HepG2 (cell line): ENCODE measurements at regions not wholly inside any gene's neighbourhood (a gene's known extent, or its start where the extent isn't known, plus 50 kb on each side); places are given as distances from the start of the nearest gene placed in this dataset.
A peak's percentile ranks its signal among the peaks of the same experiment; 100 is the strongest.

ENCODE experiments used
- ATAC-seq: fragments of 200-7000 bp; cut with Tn5 transposase; 3 replicates; pipeline ENCODE4 v1.9.1; 2020; ENCODE audit warnings: mild to moderate bottlenecking, moderate library complexity
- BruUV-seq: library from RNA; stranded (reverse); fragments of 400-500 nt; replicated peaks from 2 replicates; lab custom pipeline; 2021; lab: Mats Ljungman, UMichigan
- CTCF ChIA-PET: fragments of 300-600 bp; formaldehyde crosslinking; extraction: SDS; loops from one replicate; lab custom pipeline; 2021; ENCODE audit warnings: low total read pairs, inconsistent platforms, low intra/inter-chr PET ratio; lab: Yijun Ruan, JAX
- POLR2A ChIA-PET: fragments of 350-600 bp; sonication (Branson Sonifier 250); formaldehyde crosslinking; loops from one replicate; lab custom pipeline; 2020; ENCODE audit warnings: antibody characterized with exemption, inconsistent platforms; lab: Yijun Ruan, JAX
- DNase-seq: peaks from one replicate; pipeline ENCODE4 v3.0.0-alpha.2; 2015; ENCODE audit warnings: low spot score
- FAIRE-seq: peaks from 3 replicates; lab custom pipeline; 2011; peaks lifted over from hg19 to GRCh38; lab: Jason Lieb, UNC
- H2AFZ ChIP-seq: one replicate; pipeline ENCODE4 v1.6.1; 2011; ENCODE audit warnings: low read length, inconsistent platforms
- H3K27ac ChIP-seq: fragments of 300-600 bp; 3 replicates; pipeline ENCODE4 v1.8.0; 2011; ENCODE audit warnings: mixed run types, mild to moderate bottlenecking, mixed read lengths, low read length, inconsistent platforms; ENCODE audit not compliant: insufficient read depth; ENCODE audit errors: extremely low read length
- H3K27me3 ChIP-seq, 2 experiments: fragments of 200-600 bp in 1 of 2; 2 replicates in 1 of 2; 3 replicates in 1 of 2; pipeline versions ENCODE4 v1.6.0 to v1.8.0; 2011; ENCODE audit warnings: low read length in 2 of 2, mild to moderate bottlenecking in 2 of 2, moderate library complexity in 2 of 2, inconsistent platforms in 1 of 2; ENCODE audit not compliant: insufficient read depth in 2 of 2, control insufficient read depth in 1 of 2
- H3K36me3 ChIP-seq, 2 experiments: fragments of 200-600 bp in 1 of 2; replicated peaks in 1 of 2; 2 replicates in 1 of 2; 3 replicates in 1 of 2; pipeline versions ENCODE4 v1.5.1 to v1.8.0; 2011; ENCODE audit warnings: low read length in 2 of 2, inconsistent platforms in 1 of 2; ENCODE audit not compliant: insufficient read depth in 2 of 2, control insufficient read depth in 1 of 2
- H3K4me1 ChIP-seq: 2 replicates; pipeline ENCODE4 v1.5.1; 2012; ENCODE audit warnings: low read length, inconsistent platforms; ENCODE audit not compliant: insufficient read depth
- H3K4me2 ChIP-seq: 2 replicates; pipeline ENCODE4 v1.6.0; 2011; ENCODE audit warnings: low read depth, low read length, inconsistent platforms
- H3K4me3 ChIP-seq, 3 experiments: fragments of 200-600 bp in 1 of 3; sonication (generic), shearing (Covaris generic) in 1 of 3; replicated peaks in 1 of 3; 2 replicates each; pipeline ENCODE4 v1.5.1; 2011 to 2016; ENCODE audit warnings: low read length in 3 of 3, inconsistent platforms in 2 of 3, low read depth in 2 of 3, mild to moderate bottlenecking in 2 of 3, control low read depth in 1 of 3, mixed read lengths in 1 of 3; ENCODE audit not compliant: insufficient read depth in 1 of 3
- H3K79me2 ChIP-seq: one replicate; pipeline ENCODE4 v1.6.1; 2011; ENCODE audit warnings: low read length, inconsistent platforms; ENCODE audit not compliant: insufficient read depth
- H3K9ac ChIP-seq: 2 replicates; pipeline ENCODE4 v1.6.0; 2011; ENCODE audit warnings: mild to moderate bottlenecking, low read depth, low read length, inconsistent platforms; ENCODE audit not compliant: insufficient read depth
- H3K9me3 ChIP-seq: 2 replicates; pipeline ENCODE4 v1.5.1; 2012; ENCODE audit warnings: mild to moderate bottlenecking, low read length
- H4K20me1 ChIP-seq: 2 replicates; pipeline ENCODE4 v1.6.0; 2011; ENCODE audit warnings: inconsistent platforms, mild to moderate bottlenecking, low read length, moderate library complexity; ENCODE audit not compliant: insufficient read depth
- HNRNPH1 ChIP-seq: fragments of 200-400 bp; formaldehyde crosslinking; optimal IDR thresholded peaks from 2 replicates; pipeline ENCODE3; 2017; ENCODE audit warnings: mild to moderate bottlenecking, low read depth, low read length
- KAT7 ChIP-seq: IDR thresholded peaks from 2 replicates; pipeline ENCODE4 v1.6.1; 2018; ENCODE audit warnings: borderline replicate concordance, missing compliant biosample characterization
- KDM6A ChIP-seq: IDR thresholded peaks from 2 replicates; pipeline ENCODE4 v1.6.1; 2016; ENCODE audit warnings: low read depth
- MAFF ChIP-seq: IDR thresholded peaks from 2 replicates; pipeline ENCODE4 v1.6.1; 2011; ENCODE audit warnings: low read depth, low read length, improper control_type of control experiment
- ONECUT2 ChIP-seq: sonication (generic); formaldehyde crosslinking; IDR thresholded peaks from 2 replicates; pipeline ENCODE4 v1.4.0; 2020; ENCODE audit warnings: missing genetic modification reagents
- POLR2AphosphoS5 ChIP-seq: IDR thresholded peaks from 2 replicates; pipeline ENCODE4 v1.6.1; 2012; ENCODE audit warnings: low read depth, low read length
- RFXAP ChIP-seq: sonication (generic); formaldehyde crosslinking; IDR thresholded peaks from 2 replicates; pipeline ENCODE4 v1.4.0; 2020; ENCODE audit warnings: missing genetic modification reagents, borderline replicate concordance
- SCMH1 ChIP-seq: sonication (generic); formaldehyde crosslinking; IDR thresholded peaks from 2 replicates; pipeline ENCODE4 v1.9.0; 2021; ENCODE audit warnings: missing genetic modification reagents, mild to moderate bottlenecking, borderline replicate concordance
- SRSF1 ChIP-seq: fragments of 200-400 bp; formaldehyde crosslinking; optimal IDR thresholded peaks from 2 replicates; pipeline ENCODE3; 2017; ENCODE audit warnings: mild to moderate bottlenecking, low read depth, low read length, moderate library complexity
- TAF1 ChIP-seq: sonication (generic); formaldehyde crosslinking; IDR thresholded peaks from 2 replicates; pipeline ENCODE4 v1.4.0; 2020; ENCODE audit warnings: missing genetic modification reagents
- ZBTB39 ChIP-seq: sonication (generic); formaldehyde crosslinking; IDR thresholded peaks from 2 replicates; pipeline ENCODE4 v1.5.0; 2020; ENCODE audit warnings: missing genetic modification reagents
- ZBTB7B ChIP-seq: sonication (generic); formaldehyde crosslinking; IDR thresholded peaks from 2 replicates; pipeline ENCODE4 v1.4.0; 2020; ENCODE audit warnings: missing genetic modification reagents
- ZNF264 ChIP-seq: sonication (generic); formaldehyde crosslinking; IDR thresholded peaks from 2 replicates; pipeline ENCODE4 v1.4.0; 2020; ENCODE audit warnings: missing genetic modification reagents
- ZNF350 ChIP-seq: sonication (generic); formaldehyde crosslinking; IDR thresholded peaks from 2 replicates; pipeline ENCODE4 v1.4.0; 2020; ENCODE audit warnings: mild to moderate bottlenecking, low read depth, missing genetic modification reagents, borderline replicate concordance
- ZNF713 ChIP-seq: sonication (generic); formaldehyde crosslinking; IDR thresholded peaks from 2 replicates; pipeline ENCODE4 v1.4.0; 2020; ENCODE audit warnings: mild to moderate bottlenecking, missing genetic modification reagents
- ZNF773 ChIP-seq: sonication (generic); formaldehyde crosslinking; IDR thresholded peaks from 2 replicates; pipeline ENCODE4 v1.4.0; 2020; ENCODE audit warnings: missing genetic modification reagents, borderline replicate concordance
- WGBS: methylation state at CpG from one replicate; pipeline ENCODE4 v1.1.6; 2017; ENCODE audit warnings: low lambda C conversion rate; 5-methylcytosine and 5-hydroxymethylcytosine counted together
- in situ Hi-C: cut with HindIII; loops from 2 replicates; pipeline ENCODE4 v1.10.0; 2017; ENCODE audit warnings: low pct_unique_long_range_greater_than_20kb; ENCODE audit not compliant: extremely low pct_ligation_motif_present
- intact Hi-C: fragments of 100-400 bp; cut with micrococcal nuclease; formaldehyde crosslinking; loops from one replicate; pipeline ENCODE4 v1.10.0; 2022; ENCODE audit not compliant: unreplicated experiment
- TF ChIP-seq, protein P1 (sequence below): sonication (generic); formaldehyde crosslinking; IDR thresholded peaks from 2 replicates; pipeline ENCODE4 v1.5.0; 2020; ENCODE audit warnings: missing genetic modification reagents
- TF ChIP-seq, protein P2 (sequence below), 2 experiments: sonication (generic) in 1 of 2; formaldehyde crosslinking in 1 of 2; IDR thresholded peaks; 2 replicates each; pipeline versions ENCODE4 v1.4.0 to v1.6.1; 2018 to 2020; ENCODE audit warnings: missing genetic modification reagents in 2 of 2, borderline replicate concordance in 1 of 2, low read depth in 1 of 2, mild to moderate bottlenecking in 1 of 2, missing biosample characterization in 1 of 2

DNA sequence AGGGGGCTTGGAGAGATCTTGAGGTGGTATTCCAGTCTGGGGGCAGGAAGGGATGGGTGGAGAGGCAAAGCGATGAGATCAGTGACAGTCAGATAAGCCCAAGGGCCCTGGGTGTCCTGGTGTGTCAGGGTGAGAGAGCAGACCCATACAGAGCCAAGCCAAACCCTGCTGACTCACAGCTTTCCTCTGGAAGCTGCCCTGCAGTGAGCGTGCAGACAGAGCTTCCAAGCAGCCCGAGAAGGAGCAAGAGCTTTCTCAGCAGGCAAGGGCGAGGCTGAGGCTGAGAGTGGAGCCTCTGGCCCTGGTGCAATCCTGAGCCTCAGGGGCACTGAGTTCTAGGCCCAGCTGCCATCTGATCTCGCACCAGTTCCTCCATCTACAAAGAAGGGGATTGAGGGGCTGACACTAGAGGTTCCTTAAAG is 91.1 kb upstream of the HIVEP1 start:
- no peaks in the 10 kb centered on the region; a peak in 1 of 5 replicates for H3K27me3 ChIP-seq
- ATAC-seq (peak; percentile 56; the same call in 2 of the 3 replicates), DNase-seq (no peak), FAIRE-seq (no peak)
- TF ChIP-seq MAFF = no peak
- no peak for TF ChIP-seq ONECUT2 (CRISPR knock-in tag)
- no peak for TF ChIP-seq SCMH1
- TF ChIP-seq ZNF713 (CRISPR knock-in tag) = no peak
- TF ChIP-seq, protein P1, sequence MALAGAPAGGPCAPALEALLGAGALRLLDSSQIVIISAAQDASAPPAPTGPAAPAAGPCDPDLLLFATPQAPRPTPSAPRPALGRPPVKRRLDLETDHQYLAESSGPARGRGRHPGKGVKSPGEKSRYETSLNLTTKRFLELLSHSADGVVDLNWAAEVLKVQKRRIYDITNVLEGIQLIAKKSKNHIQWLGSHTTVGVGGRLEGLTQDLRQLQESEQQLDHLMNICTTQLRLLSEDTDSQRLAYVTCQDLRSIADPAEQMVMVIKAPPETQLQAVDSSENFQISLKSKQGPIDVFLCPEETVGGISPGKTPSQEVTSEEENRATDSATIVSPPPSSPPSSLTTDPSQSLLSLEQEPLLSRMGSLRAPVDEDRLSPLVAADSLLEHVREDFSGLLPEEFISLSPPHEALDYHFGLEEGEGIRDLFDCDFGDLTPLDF (CRISPR knock-in tag) = no peak
- TF ChIP-seq TAF1 (CRISPR knock-in tag) = no peak
- TF ChIP-seq KAT7 (CRISPR knock-in tag) = no peak
- no peak for TF ChIP-seq ZNF350
- TF ChIP-seq ZBTB39 (CRISPR knock-in tag) = no peak
- TF ChIP-seq, protein P2, sequence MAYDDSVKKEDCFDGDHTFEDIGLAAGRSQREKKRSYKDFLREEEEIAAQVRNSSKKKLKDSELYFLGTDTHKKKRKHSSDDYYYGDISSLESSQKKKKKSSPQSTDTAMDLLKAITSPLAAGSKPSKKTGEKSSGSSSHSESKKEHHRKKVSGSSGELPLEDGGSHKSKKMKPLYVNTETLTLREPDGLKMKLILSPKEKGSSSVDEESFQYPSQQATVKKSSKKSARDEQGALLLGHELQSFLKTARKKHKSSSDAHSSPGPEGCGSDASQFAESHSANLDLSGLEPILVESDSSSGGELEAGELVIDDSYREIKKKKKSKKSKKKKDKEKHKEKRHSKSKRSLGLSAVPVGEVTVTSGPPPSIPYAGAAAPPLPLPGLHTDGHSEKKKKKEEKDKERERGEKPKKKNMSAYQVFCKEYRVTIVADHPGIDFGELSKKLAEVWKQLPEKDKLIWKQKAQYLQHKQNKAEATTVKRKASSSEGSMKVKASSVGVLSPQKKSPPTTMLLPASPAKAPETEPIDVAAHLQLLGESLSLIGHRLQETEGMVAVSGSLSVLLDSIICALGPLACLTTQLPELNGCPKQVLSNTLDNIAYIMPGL (CRISPR knock-in tag; IDR thresholded peaks at IDR 0.05; ENCODE audit: borderline replicate concordance in 1 of 2, low read depth in 1 of 2) = no peak
- no peak for TF ChIP-seq SRSF1
- TF ChIP-seq HNRNPH1 = no peak
- TF ChIP-seq RFXAP (CRISPR knock-in tag) = no peak
- TF ChIP-seq POLR2AphosphoS5 = no peak
- TF ChIP-seq ZNF773 (CRISPR knock-in tag) = no peak
- TF ChIP-seq ZBTB7B (CRISPR knock-in tag) = no peak
- no peak for TF ChIP-seq ZNF264 (CRISPR knock-in tag)
- TF ChIP-seq KDM6A (CRISPR knock-in tag) = no peak
- no TSS peak for BruUV-seq
- in situ Hi-C loops = no loop called here
- H2AFZ ChIP-seq = no peak overlapping the region
- H3K9me3 ChIP-seq = no peaks in the 10 kb centered on the region
- no peaks in the 10 kb centered on the region for H3K36me3 ChIP-seq
- intact Hi-C loops = no loop called here
- no peak overlapping the region for H3K9ac ChIP-seq
- H3K4me2 ChIP-seq = no peak overlapping the region
- H3K27ac ChIP-seq = no peak overlapping the region
- WGBS = 0% methylated on average over 1 of the region's 5 CpGs
- ChIA-PET POLR2A (no interaction called here), CTCF (no interaction called here)
- H4K20me1 ChIP-seq = no peaks in the 10 kb centered on the region
- H3K4me3 ChIP-seq = no peak overlapping the region
- H3K79me2 ChIP-seq = no peaks in the 10 kb centered on the region
- H3K4me1 ChIP-seq = no peaks in the 10 kb centered on the region
